Stimulated activated CD4-positive, alpha-beta T cell treated with anti-CD3 and anti-CD28 coated beads, TNF-alpha, amount 100 ng/mL, for 24 hours (primary cell): ENCODE measurements at regions not wholly inside any gene's neighbourhood (a gene's known extent, or its start where the extent isn't known, plus 50 kb on each side); places are given as distances from the start of the nearest gene placed in this dataset.
"Not testable (repeated sequence)": the region's sequence is repeated elsewhere in the genome, so short reads cannot be mapped to it uniquely, and the experiment has no call there.

Experiments
- DNase-seq, 3 experiments: peaks; one replicate each; pipeline ENCODE4 v3.0.0-alpha.2; 2020; ENCODE audit warnings: low read depth in 3 of 3

- DNase-seq: no peak
These were observed 103.6 kb upstream of the SPATA12 start for GRCh38 chr3:56956906-56957305.

- DNase-seq: no peak
These were observed 104.9 kb upstream of the SPATA12 start for GRCh38 chr3:56955492-56956111.

GRCh38 chr3:56954125-56954524 is 106.3 kb upstream of the SPATA12 start:
- DNase-seq: no peak

GRCh38 chr3:56952846-56953245 is 107.6 kb upstream of the SPATA12 start:
- no peak for DNase-seq

- no peak for DNase-seq
These were observed 108.4 kb upstream of the SPATA12 start for GRCh38 chr3:56952061-56952460.

GRCh38 chr3:56951366-56951765 is 109.1 kb upstream of the SPATA12 start:
- DNase-seq: no peak

DNA sequence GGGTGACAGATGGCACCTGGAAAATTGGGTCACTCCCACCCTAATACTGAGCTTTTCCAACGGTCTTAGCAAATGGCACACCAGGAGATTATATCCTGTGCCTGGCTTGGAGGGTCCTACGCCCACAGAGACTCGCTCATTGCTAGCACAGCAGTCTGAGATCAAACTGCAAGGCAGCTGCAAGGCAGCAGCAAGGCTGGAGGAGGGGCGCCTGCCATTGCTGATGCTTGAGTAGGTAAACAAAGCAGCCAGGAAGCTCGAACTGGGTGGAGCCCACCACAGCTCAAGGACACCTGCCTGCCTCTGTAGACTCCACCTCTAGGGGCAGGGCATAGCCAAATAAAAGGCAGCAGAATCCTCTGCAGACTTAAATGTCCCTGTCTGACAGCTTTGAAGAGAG is 115.1 kb upstream of the SPATA12 start:
- not testable (repeated sequence) for DNase-seq

DNA sequence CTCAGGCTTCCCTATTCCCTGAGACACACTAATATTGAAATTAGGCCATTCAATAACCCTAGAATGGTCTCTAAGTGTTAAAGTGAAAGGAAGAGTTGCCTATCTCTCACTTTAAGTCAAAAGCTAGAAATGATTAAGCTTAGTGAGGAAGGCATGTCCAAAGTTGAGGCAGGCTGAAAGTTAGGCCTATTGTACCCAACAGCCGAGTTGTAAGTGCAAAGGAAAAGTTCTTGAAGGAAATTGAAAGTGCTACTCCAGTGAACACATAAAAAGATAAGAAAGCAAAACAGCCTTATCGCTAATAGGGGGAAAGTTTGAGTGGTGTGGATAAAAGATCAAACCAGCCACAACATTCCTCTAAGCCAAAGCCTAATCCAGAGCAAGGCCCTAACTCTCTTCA is 117.9 kb upstream of the SPATA12 start:
- no peak for DNase-seq

DNA sequence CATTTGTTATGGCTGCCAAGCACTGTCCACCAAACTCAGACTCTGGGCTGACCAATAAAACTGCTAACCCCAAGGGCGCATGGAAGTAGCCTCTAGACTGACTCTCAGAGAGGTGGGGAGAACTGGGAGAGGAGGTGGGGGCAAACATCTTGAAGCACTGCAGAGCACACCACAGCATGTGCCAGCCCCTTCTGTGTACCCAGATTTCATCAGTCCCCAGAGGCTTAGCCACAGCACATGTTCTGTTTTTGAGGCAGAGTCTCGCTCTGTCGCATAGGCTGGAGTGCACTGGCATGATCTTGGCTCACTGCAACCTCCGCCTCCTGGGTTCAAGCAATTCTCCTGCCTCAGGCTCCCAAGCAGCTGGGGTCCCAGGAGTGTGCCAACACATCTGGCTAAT is 119.5 kb upstream of the SPATA12 start:
- DNase-seq: no peak

- DNase-seq: no peak
These were observed 120.1 kb upstream of the SPATA12 start for GRCh38 chr3:56940321-56940720.

DNA sequence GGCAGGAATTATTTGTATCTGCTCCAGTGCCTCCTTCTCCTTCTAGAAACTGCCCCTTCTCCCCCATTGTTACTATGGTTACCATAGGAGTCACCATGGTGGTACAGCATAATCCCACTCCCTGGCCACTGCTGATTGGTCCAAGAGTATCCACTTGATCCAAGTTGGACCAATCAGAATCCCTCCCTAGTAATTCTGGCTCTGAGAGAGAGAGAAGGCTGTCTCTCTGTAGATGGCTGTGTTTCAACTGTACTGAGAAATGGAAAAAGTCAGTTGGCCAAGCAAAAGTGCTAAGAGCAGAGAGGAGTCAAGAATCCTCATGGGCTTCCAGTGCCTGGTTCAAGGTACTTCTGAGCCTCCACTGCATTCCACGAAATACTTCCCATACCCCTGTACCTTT is 120.6 kb upstream of the SPATA12 start:
- DNase-seq: no peak

DNA sequence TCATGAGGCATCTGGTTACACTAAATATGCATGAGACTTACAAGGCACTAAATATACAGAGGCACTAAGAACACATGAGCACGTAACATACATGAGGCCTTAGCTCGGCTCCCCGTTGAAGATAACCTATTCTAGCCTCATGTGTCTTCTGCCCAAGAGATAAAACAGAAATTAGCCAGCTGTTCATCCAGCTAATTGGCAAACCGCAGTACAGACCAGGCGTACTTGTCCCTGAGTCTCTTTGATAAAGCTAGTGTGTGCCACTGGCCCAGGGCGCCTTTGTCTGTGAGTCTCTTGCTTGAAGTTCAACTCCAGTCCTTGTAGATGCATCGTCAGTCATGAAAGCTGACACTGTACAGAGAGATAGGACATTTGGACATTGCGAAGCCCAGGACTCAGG is 121.9 kb upstream of the SPATA12 start:
- no peak for DNase-seq

DNA sequence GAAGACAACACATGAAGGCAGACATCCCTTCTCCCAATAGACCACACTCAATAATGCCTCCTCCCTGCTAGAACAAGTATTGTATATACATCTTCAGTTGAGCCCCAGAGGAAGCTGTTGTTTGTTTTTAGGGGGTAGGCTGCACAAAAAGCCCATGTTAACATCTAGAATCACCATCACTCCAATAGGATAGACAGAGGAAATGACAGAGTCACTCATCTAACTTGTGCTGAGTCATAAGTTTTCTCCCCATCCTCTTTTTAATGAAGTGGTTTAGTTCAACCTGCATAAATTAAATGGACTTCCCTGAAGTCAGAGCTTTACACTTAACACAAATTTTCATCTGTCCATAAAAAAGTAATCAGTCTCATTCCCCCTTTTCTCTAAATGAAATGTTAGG is 122.9 kb upstream of the SPATA12 start:
- DNase-seq: no peak

- no peak for DNase-seq
These were observed 124.7 kb upstream of the SPATA12 start for GRCh38 chr3:56935811-56936210.

GRCh38 chr3:56934481-56934880 is 126.0 kb upstream of the SPATA12 start:
- not testable (repeated sequence) for DNase-seq

GRCh38 chr3:56933803-56934202 is 126.7 kb upstream of the SPATA12 start:
- no peak for DNase-seq

GRCh38 chr3:56932866-56933265 is 127.6 kb upstream of the SPATA12 start:
- DNase-seq: no peak

DNA sequence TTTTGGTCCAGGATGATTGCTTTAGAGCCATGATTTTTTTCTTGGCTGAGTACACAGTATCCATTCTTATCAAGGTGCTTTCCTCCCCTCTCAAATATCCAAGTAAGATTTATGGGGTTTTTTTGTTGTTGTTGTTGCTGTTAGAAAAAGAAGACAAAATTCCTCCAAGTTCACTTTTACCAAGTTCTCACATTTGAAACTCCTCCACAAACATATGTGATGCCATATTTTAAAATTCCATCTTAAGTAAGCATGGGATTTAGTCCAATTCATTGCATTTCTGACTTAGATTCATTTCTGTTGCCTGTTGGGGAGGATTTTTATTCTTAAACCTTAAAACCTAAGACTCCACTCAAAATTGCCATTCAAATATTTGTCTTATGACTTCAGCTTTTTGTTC is 128.6 kb upstream of the SPATA12 start:
- DNase-seq: no peak

- no peak for DNase-seq
These were observed 129.0 kb upstream of the ARHGEF3 start for GRCh38 chr3:56930706-56931105.

GRCh38 chr3:56929809-56930615 is 128.3 kb upstream of the ARHGEF3 start:
- no peak for DNase-seq

DNA sequence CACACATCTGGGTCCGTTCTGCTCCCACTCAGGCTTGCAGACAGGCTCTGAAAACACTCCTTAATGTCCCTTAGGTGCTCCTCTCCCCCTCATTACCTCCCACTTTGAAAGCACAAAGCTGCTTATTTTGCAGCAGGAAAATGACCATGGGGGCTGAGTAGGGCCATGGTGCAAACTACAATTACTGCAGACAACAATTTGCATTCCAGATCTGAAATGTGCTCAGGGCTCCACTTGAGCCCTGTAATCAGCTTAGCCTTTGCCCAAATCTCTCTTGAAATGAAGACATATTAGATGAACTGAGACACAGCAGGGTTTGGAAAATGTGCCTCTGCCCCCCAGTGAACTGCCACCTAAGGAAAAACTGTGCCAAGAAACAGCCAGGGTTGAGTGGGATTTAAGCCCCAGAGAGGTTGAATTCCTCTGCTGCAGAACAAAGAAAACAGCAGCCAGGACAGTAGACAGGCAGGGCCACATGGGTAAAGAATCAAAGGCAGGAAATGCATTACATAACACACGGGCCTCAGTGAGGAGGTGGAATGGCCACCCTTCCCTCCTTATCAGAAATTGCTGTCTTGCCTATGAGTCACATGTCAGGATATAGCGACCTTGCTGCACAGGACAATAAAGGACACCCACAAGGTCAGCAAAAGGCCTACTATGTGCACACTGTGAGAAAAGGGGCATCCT is 126.8 kb upstream of the ARHGEF3 start:
- DNase-seq: no peak

DNA sequence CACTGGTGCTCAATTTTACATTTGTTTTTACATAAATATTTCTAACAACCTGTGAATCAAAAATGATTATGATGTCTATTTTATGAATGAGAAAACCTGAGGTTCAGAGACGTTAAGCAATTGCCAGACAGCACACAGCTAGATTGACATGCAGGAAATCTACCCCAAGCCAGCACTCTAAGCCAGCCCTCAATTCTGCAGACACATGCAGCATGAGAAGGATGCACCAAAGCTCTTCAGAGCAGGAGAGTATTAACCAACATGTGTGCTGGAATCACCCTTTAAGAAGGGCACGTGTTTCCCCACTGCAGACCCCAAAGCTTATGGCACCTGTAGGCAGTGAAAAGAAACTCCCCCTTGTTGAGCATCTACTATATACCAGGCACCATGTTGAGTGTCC is 126.1 kb upstream of the ARHGEF3 start:
- no peak for DNase-seq

GRCh38 chr3:56926947-56927282 is 125.2 kb upstream of the ARHGEF3 start:
- no peak for DNase-seq
